ENCODE measurements at regions not wholly inside any gene's neighbourhood (a gene's known extent, or its start where the extent isn't known, plus 50 kb on each side); places are given as distances from the start of the nearest gene placed in this dataset.

- no peak for DNase-seq
- no peak overlapping the region for H3K27ac ChIP-seq
- TF ChIP-seq EP300 (IDR thresholded peaks at IDR 0.05): no peak
- TF ChIP-seq POLR2A (IDR thresholded peaks at IDR 0.05): no peak
- no peak for TF ChIP-seq CTCF (IDR thresholded peaks at IDR 0.05)
- H3K36me3 ChIP-seq: no peaks in the 10 kb centered on the region
- intact Hi-C loops (cut with DNase I): no loop called here
- no peaks in the 10 kb centered on the region for H3K9me3 ChIP-seq
- no peak overlapping the region for H3K4me3 ChIP-seq
- H3K4me1 ChIP-seq (ENCODE audit: insufficient read depth): no peaks in the 10 kb centered on the region
- WGBS, 3 donors: 84 to 90% (median 87%) methylated on average over 2 of the region's 2 CpGs
- H3K27me3 ChIP-seq: no peaks in the 10 kb centered on the region
Observed at GRCh38 chr6:93745306-93745705, 325.9 kb upstream of the EPHA7 start.

GRCh38 chr6:93735099-93735498 lies 315.7 kb upstream of the EPHA7 start:
- Histone ChIP-seq H3K27me3 (no peaks in the 10 kb centered on the region), H3K36me3 (no peaks in the 10 kb centered on the region), H3K4me1 (ENCODE audit: insufficient read depth) (no peaks in the 10 kb centered on the region), H3K27ac (no peak overlapping the region), H3K4me3 (no peak overlapping the region), H3K9me3 (no peaks in the 10 kb centered on the region)
- no peak for DNase-seq
- 85 to 93% (median 92%) methylated on average over 3 of the region's 3 CpGs for WGBS, 3 donors
- TF ChIP-seq CTCF (IDR thresholded peaks at IDR 0.05) (no peak), POLR2A (IDR thresholded peaks at IDR 0.05) (no peak), EP300 (IDR thresholded peaks at IDR 0.05) (no peak)
- intact Hi-C loops (cut with DNase I): no loop called here

DNA sequence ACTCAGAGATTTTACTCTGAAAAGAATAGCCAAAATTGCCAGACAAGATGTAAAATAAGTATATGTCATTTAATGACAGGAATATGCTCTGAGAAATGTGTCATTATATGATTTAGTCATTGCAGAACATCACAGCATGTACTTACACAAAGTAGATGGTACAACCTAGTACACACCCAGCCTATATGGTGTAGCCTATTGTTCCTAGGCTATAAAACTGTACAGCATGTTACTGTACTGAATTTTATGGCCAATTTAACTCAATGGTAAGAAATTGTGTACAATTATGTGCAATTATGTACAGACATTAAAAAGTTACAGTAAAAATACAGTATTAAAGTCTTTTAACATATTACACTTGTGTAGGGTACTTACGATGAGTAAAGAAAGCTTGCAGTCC lies 311.9 kb upstream of the EPHA7 start:
- H3K9me3 ChIP-seq: no peaks in the 10 kb centered on the region
- H3K27me3 ChIP-seq: no peaks in the 10 kb centered on the region
- H3K36me3 ChIP-seq: no peaks in the 10 kb centered on the region
- no peak for DNase-seq
- H3K4me3 ChIP-seq: no peak overlapping the region
- 92 to 98% (median 93%) methylated on average over 1 of the region's 1 CpG for WGBS, 3 donors
- no peaks in the 10 kb centered on the region for H3K4me1 ChIP-seq (ENCODE audit: insufficient read depth)
- no peak for TF ChIP-seq EP300 (IDR thresholded peaks at IDR 0.05)
- TF ChIP-seq CTCF (IDR thresholded peaks at IDR 0.05): no peak
- no peak for TF ChIP-seq POLR2A (IDR thresholded peaks at IDR 0.05)
- H3K27ac ChIP-seq: no peak overlapping the region
- intact Hi-C loops (cut with DNase I): no loop called here

DNA sequence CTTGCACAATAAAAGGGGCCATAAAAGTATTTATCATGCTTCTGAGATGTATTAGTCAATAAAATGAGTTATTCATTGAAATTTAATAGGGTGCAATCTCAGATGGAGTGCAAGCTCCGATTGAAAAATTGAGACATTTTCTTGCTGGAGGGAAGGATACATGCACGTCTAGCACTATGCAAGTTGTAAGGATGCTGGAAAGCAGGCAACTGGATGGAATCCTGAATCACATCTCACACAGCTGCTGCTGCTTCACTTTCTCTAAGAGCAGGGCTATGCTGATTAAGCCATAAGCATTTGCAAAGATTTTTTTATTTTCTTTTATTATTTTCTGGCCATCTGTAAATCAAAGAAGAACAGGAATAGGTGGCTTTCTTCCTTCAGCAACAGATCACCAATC lies 308.8 kb upstream of the EPHA7 start:
- Histone ChIP-seq H3K27me3 (no peaks in the 10 kb centered on the region), H3K27ac (no peak overlapping the region), H3K9me3 (no peaks in the 10 kb centered on the region), H3K36me3 (no peaks in the 10 kb centered on the region), H3K4me1 (ENCODE audit: insufficient read depth) (no peaks in the 10 kb centered on the region), H3K4me3 (no peak overlapping the region)
- intact Hi-C loops (cut with DNase I): no loop called here
- TF ChIP-seq EP300 (IDR thresholded peaks at IDR 0.05) (no peak), CTCF (IDR thresholded peaks at IDR 0.05) (no peak), POLR2A (IDR thresholded peaks at IDR 0.05) (no peak)
- 38 to 43% (median 40%) methylated on average over 2 of the region's 2 CpGs for WGBS, 3 donors
- no peak for DNase-seq

GRCh38 chr6:93727447-93727846 lies 308.1 kb upstream of the EPHA7 start:
- DNase-seq: no peak
- TF ChIP-seq EP300 (IDR thresholded peaks at IDR 0.05): no peak
- TF ChIP-seq CTCF (IDR thresholded peaks at IDR 0.05): no peak
- no peak for TF ChIP-seq POLR2A (IDR thresholded peaks at IDR 0.05)
- H3K27me3 ChIP-seq: no peaks in the 10 kb centered on the region
- 51 to 52% (median 51%) methylated on average over 3 of the region's 3 CpGs for WGBS, 3 donors
- no peaks in the 10 kb centered on the region for H3K9me3 ChIP-seq
- H3K36me3 ChIP-seq: no peaks in the 10 kb centered on the region
- H3K27ac ChIP-seq: no peak overlapping the region
- intact Hi-C loops (cut with DNase I): no loop called here
- H3K4me3 ChIP-seq: no peak overlapping the region
- H3K4me1 ChIP-seq (ENCODE audit: insufficient read depth): no peaks in the 10 kb centered on the region

Measured in ovary (tissue), 7 donors.